ENCODE measurements at regions not wholly inside any gene's neighbourhood (a gene's known extent, or its start where the extent isn't known, plus 50 kb on each side); places are given as distances from the start of the nearest gene placed in this dataset.
"Not testable (repeated sequence)": the region's sequence is repeated elsewhere in the genome, so short reads cannot be mapped to it uniquely, and the experiment has no call there.

DNA sequence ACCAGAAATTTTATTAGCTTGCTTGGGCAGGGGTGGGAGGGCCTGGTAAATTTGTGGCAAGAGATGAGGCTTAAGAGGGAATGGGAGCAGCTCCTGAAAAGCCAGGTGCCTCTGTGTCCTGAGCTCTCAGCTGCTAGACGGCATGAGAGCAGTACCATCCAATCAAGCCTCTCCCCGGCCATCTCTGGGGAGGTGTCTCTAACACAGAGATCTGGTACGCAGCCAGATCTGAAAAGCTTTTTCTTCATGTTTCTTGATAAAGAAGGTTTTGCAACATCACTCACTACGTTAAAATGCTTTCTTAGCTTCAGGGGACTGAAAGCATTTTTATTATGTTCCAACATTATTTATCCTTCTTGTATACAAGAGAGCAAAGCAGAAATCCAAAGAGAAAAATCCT lies 488.2 kb downstream of the RBFOX1 start:
- DNase-seq (ENCODE audit: low spot score) = no peak

- DNase-seq (ENCODE audit: low spot score) = no peak
Observed at GRCh38 chr16:7805686-7806396, 473.2 kb downstream of the RBFOX1 start.

GRCh38 chr16:7804635-7805195 lies 472.1 kb downstream of the RBFOX1 start:
- DNase-seq (ENCODE audit: low spot score) = no peak

GRCh38 chr16:7792346-7792745 lies 459.7 kb downstream of the RBFOX1 start:
- no peak for DNase-seq (ENCODE audit: low spot score)

DNA sequence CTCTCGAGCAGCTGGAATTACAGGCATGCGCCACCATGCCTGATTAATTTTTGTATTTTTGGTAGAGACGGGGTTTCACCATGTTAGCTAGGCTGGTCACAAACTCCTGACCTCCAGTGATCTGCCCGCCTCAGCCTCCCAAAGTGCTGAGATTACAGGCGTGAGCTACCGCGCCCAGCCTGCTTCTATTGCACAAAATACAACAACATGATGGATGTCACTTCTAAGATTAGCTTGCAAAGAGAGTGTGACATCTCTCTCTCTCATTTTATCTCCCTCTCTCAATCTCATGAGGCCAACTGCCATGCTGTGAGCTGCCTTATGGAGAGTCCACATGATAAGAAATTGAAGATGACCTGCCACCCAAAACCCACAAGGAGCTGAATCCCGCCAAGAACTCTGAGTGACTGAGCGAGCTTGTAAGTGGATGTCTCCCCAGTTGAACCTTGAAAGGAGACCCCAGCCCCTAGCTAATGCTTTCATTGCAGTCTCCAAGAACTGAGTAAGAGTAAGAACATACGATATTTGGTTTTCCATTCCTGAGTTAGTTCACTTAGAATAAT lies 458.5 kb downstream of the RBFOX1 start:
- no peak for DNase-seq (ENCODE audit: low spot score)

DNA sequence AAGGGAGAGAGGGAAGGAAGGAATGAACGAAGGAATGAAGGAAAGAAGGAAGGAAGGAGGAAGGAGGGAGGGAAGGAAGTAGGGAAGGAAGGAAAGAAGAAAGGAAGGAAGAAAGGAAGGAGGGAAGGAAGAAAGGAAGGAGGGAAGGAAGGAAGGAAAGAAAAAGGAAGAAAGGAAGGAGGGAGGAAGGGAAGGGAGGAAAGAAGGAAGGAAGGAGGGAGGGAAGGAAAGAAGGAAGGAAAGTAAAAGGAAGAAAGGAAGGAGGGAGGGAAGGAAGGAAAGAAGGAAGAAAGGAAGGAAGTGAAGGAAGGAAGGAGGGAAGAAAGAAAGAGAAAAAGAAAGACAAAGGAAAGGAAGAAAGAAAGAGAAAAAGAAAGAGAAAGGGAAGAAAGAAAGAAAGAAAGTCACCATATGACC lies 442.4 kb downstream of the RBFOX1 start:
- no peak for DNase-seq (ENCODE audit: low spot score)

- DNase-seq (ENCODE audit: low spot score) = no peak
Observed at GRCh38 chr16:7772722-7773121, 440.1 kb downstream of the RBFOX1 start.

DNA sequence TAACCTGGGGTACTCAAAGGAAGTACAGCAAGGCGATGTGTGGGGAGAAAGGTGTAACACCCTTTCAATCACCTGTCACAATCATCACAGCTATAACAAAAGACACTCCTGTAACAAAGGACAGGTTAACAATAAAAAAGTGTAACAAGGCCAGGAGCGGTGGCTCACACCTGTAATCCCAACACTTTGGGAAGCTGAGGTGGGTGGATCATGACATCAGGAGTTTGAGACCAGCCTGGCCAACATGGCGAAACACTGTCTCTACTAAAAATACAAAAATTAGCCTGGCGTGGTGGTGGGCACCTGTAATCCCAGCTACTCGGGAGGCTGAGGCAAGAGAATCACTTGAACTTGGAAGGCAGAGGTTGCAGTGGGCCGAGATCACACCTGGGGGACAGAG lies 436.4 kb downstream of the RBFOX1 start:
- not testable (repeated sequence) for DNase-seq (ENCODE audit: low spot score)

DNA sequence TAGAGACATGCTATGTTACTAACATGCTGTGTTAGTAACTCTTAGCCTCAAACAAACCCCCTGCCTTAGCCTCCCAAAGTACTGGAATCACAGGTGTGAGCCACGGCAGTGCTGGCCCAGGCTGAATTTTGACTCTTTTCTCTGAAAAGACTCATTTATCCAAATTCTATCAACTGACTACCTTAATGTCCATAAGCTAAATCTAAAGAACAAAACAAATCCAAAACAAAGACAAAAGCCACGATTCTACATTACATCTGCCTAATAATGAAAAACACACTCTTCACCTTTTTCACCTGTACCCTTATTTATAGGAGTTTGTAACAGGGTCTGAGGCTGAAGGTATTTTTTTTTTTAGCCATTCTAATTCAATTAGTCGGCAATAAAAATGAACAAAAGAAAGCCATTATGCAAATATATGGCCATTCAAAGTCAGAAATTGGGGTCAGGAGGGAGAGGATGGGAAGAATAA lies 432.5 kb downstream of the RBFOX1 start:
- DNase-seq (ENCODE audit: low spot score) = no peak

GRCh38 chr16:7763111-7763510 lies 430.5 kb downstream of the RBFOX1 start:
- DNase-seq (ENCODE audit: low spot score) = no peak
